ENCODE measurements at regions not wholly inside any gene's neighbourhood (a gene's known extent, or its start where the extent isn't known, plus 50 kb on each side); places are given as distances from the start of the nearest gene placed in this dataset.
"Not testable (repeated sequence)": the region's sequence is repeated elsewhere in the genome, so short reads cannot be mapped to it uniquely, and the experiment has no call there.

- no peak for DNase-seq (ENCODE audit: low read depth)
These were observed 115.5 kb downstream of the DHRS2 start for GRCh38 chr14:23751616-23752015.

- DNase-seq (ENCODE audit: low read depth), result no peak
These were observed 127.2 kb downstream of the DHRS2 start for GRCh38 chr14:23763394-23763793.

- no peak for DNase-seq (ENCODE audit: low read depth)
These were observed 130.7 kb downstream of the DHRS2 start for GRCh38 chr14:23766737-23767401.

- DNase-seq (ENCODE audit: low read depth), result not testable (repeated sequence)
These were observed 133.1 kb downstream of the DHRS2 start for GRCh38 chr14:23769221-23769728.

- DNase-seq (ENCODE audit: low read depth), result no peak
These were observed 137.8 kb downstream of the DHRS2 start for GRCh38 chr14:23773981-23774380.

GRCh38 chr14:23776296-23776695 is 140.1 kb downstream of the DHRS2 start:
- DNase-seq (ENCODE audit: low read depth), result no peak

- no peak for DNase-seq (ENCODE audit: low read depth)
These were observed 149.0 kb downstream of the DHRS2 start for GRCh38 chr14:23785208-23785607.

- no peak for DNase-seq (ENCODE audit: low read depth)
These were observed 151.3 kb downstream of the DHRS2 start for GRCh38 chr14:23787436-23787835.

- no peak for DNase-seq (ENCODE audit: low read depth)
These were observed 153.5 kb downstream of the DHRS2 start for GRCh38 chr14:23789696-23790095.

GRCh38 chr14:23793532-23793931 is 157.4 kb downstream of the DHRS2 start:
- DNase-seq (ENCODE audit: low read depth), result no peak

- no peak for DNase-seq (ENCODE audit: low read depth)
These were observed 152.8 kb upstream of the DHRS4 start for GRCh38 chr14:23800811-23801210.

- DNase-seq (ENCODE audit: low read depth), result no peak
These were observed 151.8 kb upstream of the DHRS4 start for GRCh38 chr14:23801766-23802165.

GRCh38 chr14:23804817-23805216 is 148.8 kb upstream of the DHRS4 start:
- no peak for DNase-seq (ENCODE audit: low read depth)

GRCh38 chr14:23805761-23806160 is 147.8 kb upstream of the DHRS4 start:
- DNase-seq (ENCODE audit: low read depth), result no peak

GRCh38 chr14:23814527-23815256 is 138.9 kb upstream of the DHRS4 start:
- no peak for DNase-seq (ENCODE audit: low read depth)

GRCh38 chr14:23816371-23816770 is 137.2 kb upstream of the DHRS4 start:
- DNase-seq (ENCODE audit: low read depth), result no peak

- DNase-seq (ENCODE audit: low read depth), result no peak
These were observed 136.3 kb upstream of the DHRS4 start for GRCh38 chr14:23817164-23817767.

GRCh38 chr14:23827100-23827892 is 126.3 kb upstream of the DHRS4 start:
- DNase-seq (ENCODE audit: low read depth), result no peak

GRCh38 chr14:23828001-23828400 is 125.6 kb upstream of the DHRS4 start:
- no peak for DNase-seq (ENCODE audit: low read depth)

GRCh38 chr14:23828616-23829015 is 125.0 kb upstream of the DHRS4 start:
- DNase-seq (ENCODE audit: low read depth), result no peak

GRCh38 chr14:23829736-23830471 is 123.7 kb upstream of the DHRS4 start:
- DNase-seq (ENCODE audit: low read depth), result no peak

- DNase-seq (ENCODE audit: low read depth), result no peak
These were observed 122.0 kb upstream of the DHRS4 start for GRCh38 chr14:23831596-23831995.
